Adrenal gland (tissue), 9 donors: ENCODE measurements at regions not wholly inside any gene's neighbourhood (a gene's known extent, or its start where the extent isn't known, plus 50 kb on each side); places are given as distances from the start of the nearest gene placed in this dataset.

Experiments
- DNase-seq, 7 donors: peaks; one replicate each; pipeline ENCODE4 v3.0.0-alpha.2; 2019 to 2020
- H3K27ac ChIP-seq, 5 donors: fragments of 200-600 bp; sonication (generic) in 4 of 5; 1 replicate in 3 of 5; 2 replicates in 2 of 5; pipeline versions ENCODE4 v1.5.1 to v1.8.0; 2016 to 2020; ENCODE audit warnings: mild to moderate bottlenecking in 1 of 5
- H3K27me3 ChIP-seq: fragments of 200-600 bp; 2 replicates; pipeline ENCODE4 v1.8.0; 2021
- H3K36me3 ChIP-seq, 2 donors: fragments of 200-600 bp; replicated peaks in 1 of 2; 1 replicate in 1 of 2; 2 replicates in 1 of 2; pipeline versions ENCODE4 v1.5.1 to v1.8.0; 2018 to 2022
- H3K4me1 ChIP-seq, 2 donors: fragments of 200-600 bp; replicated peaks in 1 of 2; 1 replicate in 1 of 2; 2 replicates in 1 of 2; pipeline versions ENCODE4 v1.5.1 to v1.8.0; 2018 to 2021
- H3K4me3 ChIP-seq, 4 donors: fragments of 200-600 bp; sonication (generic) in 3 of 4; one replicate each; pipeline ENCODE4 v1.5.1; 2016 to 2018
- H3K9me3 ChIP-seq, 3 donors: fragments of 200-600 bp; sonication (generic) in 1 of 3; replicated peaks in 1 of 3; 1 replicate in 2 of 3; 2 replicates in 1 of 3; pipeline versions ENCODE4 v1.5.1 to v1.8.0; 2016 to 2021
- POLR2A ChIP-seq, 2 donors: fragments of 450-650 bp; IDR thresholded peaks; one replicate each; pipeline ENCODE4 v1.6.1; 2017; ENCODE audit warnings: antibody characterized with exemption in 2 of 2, mild to moderate bottlenecking in 2 of 2, moderate library complexity in 1 of 2
- WGBS, 4 donors: extraction: QIAGEN DNeasy Blood & Tissue Kit in 2 of 4; methylation state at CpG; one replicate each; pipeline versions ENCODE4 v1.1.5 to v1.1.7; 2013 to 2017; 5-methylcytosine and 5-hydroxymethylcytosine counted together
- intact Hi-C, 2 donors: fragments of 100-400 bp; cut with DNase I; formaldehyde crosslinking; loops; one replicate each; pipeline versions ENCODE4 v1.14.1 to v1.15.0; 2022 to 2023
- TF ChIP-seq, protein P1 (sequence below), 6 experiments: fragments of 450-650 bp in 4 of 6; fragments of 200-600 bp in 2 of 6; sonication (generic) in 1 of 6; IDR thresholded peaks; 1 replicate in 5 of 6; 2 replicates in 1 of 6; pipeline versions ENCODE4 v1.5.1 to v1.8.0; 2016 to 2021; ENCODE audit warnings: antibody characterized with exemption in 6 of 6, mild to moderate bottlenecking in 2 of 6, moderate library complexity in 1 of 6
- donor health status: healthy with polysubstance abuse.
- donor health status: Bipolar disorder and iron deficiency.
- donor health status: DM: yes; HTN: yes; CAD: no.
- donor health status: DM: no; HTN: no; CAD: no.
- donor health status: DM: no; HTN: no; CAD: no.

GRCh38 chr17:26782153-26782552 is 511.8 kb upstream of the WSB1 start:
- Histone ChIP-seq H3K27ac (no peak overlapping the region), H3K9me3 (no peaks in the 10 kb centered on the region), H3K4me3 (no peak overlapping the region), H3K4me1 (no peaks in the 10 kb centered on the region), H3K36me3 (no peaks in the 10 kb centered on the region), H3K27me3 (no peaks in the 10 kb centered on the region)
- intact Hi-C loops: no loop called here
- 51 to 78% (median 67%) methylated on average over 4 to 6 of the region's 6 CpGs for WGBS, 4 donors
- TF ChIP-seq POLR2A (IDR thresholded peaks at IDR 0.05): no peak
- TF ChIP-seq, protein P1, sequence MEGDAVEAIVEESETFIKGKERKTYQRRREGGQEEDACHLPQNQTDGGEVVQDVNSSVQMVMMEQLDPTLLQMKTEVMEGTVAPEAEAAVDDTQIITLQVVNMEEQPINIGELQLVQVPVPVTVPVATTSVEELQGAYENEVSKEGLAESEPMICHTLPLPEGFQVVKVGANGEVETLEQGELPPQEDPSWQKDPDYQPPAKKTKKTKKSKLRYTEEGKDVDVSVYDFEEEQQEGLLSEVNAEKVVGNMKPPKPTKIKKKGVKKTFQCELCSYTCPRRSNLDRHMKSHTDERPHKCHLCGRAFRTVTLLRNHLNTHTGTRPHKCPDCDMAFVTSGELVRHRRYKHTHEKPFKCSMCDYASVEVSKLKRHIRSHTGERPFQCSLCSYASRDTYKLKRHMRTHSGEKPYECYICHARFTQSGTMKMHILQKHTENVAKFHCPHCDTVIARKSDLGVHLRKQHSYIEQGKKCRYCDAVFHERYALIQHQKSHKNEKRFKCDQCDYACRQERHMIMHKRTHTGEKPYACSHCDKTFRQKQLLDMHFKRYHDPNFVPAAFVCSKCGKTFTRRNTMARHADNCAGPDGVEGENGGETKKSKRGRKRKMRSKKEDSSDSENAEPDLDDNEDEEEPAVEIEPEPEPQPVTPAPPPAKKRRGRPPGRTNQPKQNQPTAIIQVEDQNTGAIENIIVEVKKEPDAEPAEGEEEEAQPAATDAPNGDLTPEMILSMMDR (IDR thresholded peaks at IDR 0.05): no peak
- DNase-seq: no peak

DNA sequence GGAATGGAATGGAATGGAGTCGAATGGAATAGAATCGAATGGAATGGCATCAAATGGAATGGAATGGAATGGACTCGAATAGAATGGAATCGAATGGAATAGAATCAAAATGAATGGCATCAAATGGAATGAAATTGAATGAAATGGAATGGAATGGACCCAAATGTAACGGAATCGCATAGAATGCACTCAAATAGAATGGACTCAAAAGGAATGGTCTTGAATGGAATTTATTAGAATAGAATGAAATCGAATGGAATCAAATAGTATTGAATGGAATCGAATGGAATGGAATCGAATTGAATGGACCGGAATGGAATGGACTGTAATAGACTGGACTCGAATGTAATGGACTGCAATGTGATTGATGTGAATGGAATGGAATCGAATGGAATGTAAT is 501.4 kb upstream of the WSB1 start:
- H3K4me1 ChIP-seq: no peaks in the 10 kb centered on the region
- no peak overlapping the region for H3K4me3 ChIP-seq
- no peaks in the 10 kb centered on the region for H3K36me3 ChIP-seq
- H3K27me3 ChIP-seq: no peaks in the 10 kb centered on the region
- H3K27ac ChIP-seq: no peak overlapping the region
- intact Hi-C loops: no loop called here
- DNase-seq: no peak
- 81 to 83% (median 82%) methylated on average over 12 of the region's 12 CpGs for WGBS, 4 donors
- peaks cover 0 to 34% (median 0%) of the 10 kb centered on the region in 3 donors for H3K9me3 ChIP-seq
- no peak for TF ChIP-seq POLR2A (IDR thresholded peaks at IDR 0.05)

DNA sequence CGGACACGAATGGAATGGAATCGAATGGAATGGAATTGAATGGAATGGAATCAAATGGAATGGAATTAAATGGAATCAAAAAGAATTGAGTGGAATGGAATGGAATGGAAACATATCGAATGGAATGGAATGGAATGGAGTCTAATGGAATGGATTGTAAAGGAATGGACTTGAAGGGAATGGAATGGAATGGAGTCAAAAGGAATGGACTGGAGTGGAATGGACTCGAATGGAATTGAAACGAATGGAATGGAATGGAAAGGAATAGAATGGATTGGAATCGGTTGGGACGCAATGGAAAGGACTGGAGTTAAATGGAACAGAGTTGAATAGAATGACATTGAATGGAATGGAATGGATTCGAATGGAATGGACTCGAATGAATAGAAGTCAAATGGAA is 486.9 kb upstream of the WSB1 start:
- H3K36me3 ChIP-seq: no peaks in the 10 kb centered on the region
- DNase-seq: no peak
- TF ChIP-seq, protein P1 (IDR thresholded peaks at IDR 0.05): no peak
- no peak overlapping the region for H3K27ac ChIP-seq
- H3K27me3 ChIP-seq: no peaks in the 10 kb centered on the region
- H3K9me3 ChIP-seq: peaks cover 0 to 22% (median 0%) of the 10 kb centered on the region in 3 donors
- 65 to 79% (median 73%) methylated on average over 10 of the region's 10 CpGs for WGBS, 4 donors
- no peaks in the 10 kb centered on the region for H3K4me1 ChIP-seq
- intact Hi-C loops: no loop called here
- no peak overlapping the region for H3K4me3 ChIP-seq

DNA sequence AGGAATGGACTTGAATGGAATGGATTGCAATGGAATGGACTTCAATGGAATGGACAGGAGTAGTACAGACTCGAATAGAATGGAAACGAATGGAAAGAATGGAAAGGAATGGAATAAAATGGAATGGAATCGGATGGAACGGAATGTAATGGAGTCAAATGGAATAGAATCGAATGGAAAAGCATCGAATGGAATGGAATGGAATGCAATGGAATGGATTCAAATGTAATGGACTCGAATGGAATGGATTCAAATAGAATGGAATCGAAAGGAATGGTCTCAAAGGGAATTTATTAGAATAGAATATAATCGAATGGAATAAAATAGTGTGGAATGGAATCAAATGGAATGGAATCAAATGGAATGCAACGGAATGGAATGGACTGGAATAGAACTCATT is 484.9 kb upstream of the WSB1 start:
- WGBS, 4 donors: 64 to 72% (median 70%) methylated on average over 10 of the region's 10 CpGs
- Histone ChIP-seq H3K27me3 (no peaks in the 10 kb centered on the region), H3K9me3 (peaks cover 0 to 15% (median 0%) of the 10 kb centered on the region in 3 donors), H3K36me3 (no peaks in the 10 kb centered on the region), H3K4me1 (no peaks in the 10 kb centered on the region), H3K4me3 (no peak overlapping the region), H3K27ac (no peak overlapping the region)
- TF ChIP-seq, protein P1 (IDR thresholded peaks at IDR 0.05): no peak
- no peak for TF ChIP-seq POLR2A (IDR thresholded peaks at IDR 0.05)
- intact Hi-C loops: no loop called here
- DNase-seq: no peak

GRCh38 chr17:26818736-26819135 is 475.2 kb upstream of the WSB1 start:
- Histone ChIP-seq H3K27me3 (no peaks in the 10 kb centered on the region), H3K9me3 (peaks cover 0 to 9% (median 0%) of the 10 kb centered on the region in 3 donors), H3K27ac (no peak overlapping the region), H3K4me1 (no peaks in the 10 kb centered on the region), H3K4me3 (no peak overlapping the region), H3K36me3 (no peaks in the 10 kb centered on the region)
- WGBS, 4 donors: 68 to 75% (median 74%) methylated on average over 9 of the region's 9 CpGs
- TF ChIP-seq, protein P1 (IDR thresholded peaks at IDR 0.05): no peak
- TF ChIP-seq POLR2A (IDR thresholded peaks at IDR 0.05): no peak
- intact Hi-C loops: no loop called here
- no peak for DNase-seq
